HCEC 1CT (cell line): ENCODE measurements at regions not wholly inside any gene's neighbourhood (a gene's known extent, or its start where the extent isn't known, plus 50 kb on each side); places are given as distances from the start of the nearest gene placed in this dataset.
"Not testable (repeated sequence)": the region's sequence is repeated elsewhere in the genome, so short reads cannot be mapped to it uniquely, and the experiment has no call there.

Experiments used
- DNase-seq: peaks from one replicate; pipeline ENCODE4 v3.0.0-alpha.2; 2017

DNA sequence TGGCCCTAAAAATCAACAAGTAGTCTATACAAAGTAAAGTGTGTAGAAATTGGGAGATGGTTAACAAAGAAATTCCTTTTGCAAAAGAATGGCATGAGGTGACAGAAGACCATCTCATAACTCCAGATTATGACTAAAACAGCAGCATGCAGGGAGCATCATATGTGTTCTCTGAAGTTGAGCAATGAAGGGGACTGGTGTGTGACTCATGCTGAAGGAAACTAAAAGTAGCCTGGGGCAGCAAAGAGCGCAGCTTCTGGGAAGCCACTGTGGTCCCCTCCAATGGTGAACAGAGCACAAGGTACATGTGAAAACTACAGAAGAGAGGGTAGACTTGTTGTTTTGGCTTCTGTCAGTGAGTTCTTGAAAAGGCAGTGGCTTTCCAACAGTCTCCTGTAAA, 133.4 kb downstream of the MACC1 start:
- DNase-seq = peak; percentile 85

DNA sequence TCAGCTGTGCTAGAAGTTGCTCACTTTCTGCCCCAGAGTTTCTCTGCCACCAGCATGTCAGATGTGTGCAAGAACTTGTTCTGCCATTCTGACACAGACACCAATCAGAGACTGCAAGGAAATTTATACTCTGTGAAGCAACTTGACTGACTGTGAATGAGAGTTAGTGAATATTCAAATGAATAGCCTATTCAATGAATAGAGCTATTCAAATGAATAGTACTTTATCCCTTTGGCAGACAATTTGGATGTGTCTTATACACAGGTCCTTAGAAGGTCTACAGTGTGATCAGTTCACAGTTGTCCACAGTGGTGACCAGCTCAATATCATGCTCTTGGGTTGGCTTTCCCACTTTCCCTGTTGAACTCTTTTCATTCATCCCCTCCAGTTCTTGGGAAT, 138.1 kb downstream of the MACC1 start:
- no peak for DNase-seq

DNA sequence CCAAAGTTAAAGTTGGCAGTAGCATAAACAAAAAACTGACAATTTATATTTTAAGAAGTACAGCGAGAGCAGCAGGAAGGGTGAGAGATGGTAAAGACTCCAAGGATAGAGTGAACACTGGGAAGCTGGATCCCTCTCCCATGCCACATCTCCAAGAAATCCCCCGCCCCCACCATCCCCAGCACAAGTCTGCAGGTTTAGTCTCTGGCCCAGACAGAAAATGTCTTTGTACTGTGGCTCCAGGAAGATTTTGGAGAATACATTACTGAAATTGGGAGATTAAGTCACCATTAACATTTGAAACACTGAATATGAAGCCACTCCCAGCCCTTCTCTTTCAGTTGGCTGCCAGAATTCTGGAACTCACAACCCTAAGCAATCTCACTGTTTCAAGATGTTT, 140.3 kb downstream of the MACC1 start:
- DNase-seq = no peak

DNA sequence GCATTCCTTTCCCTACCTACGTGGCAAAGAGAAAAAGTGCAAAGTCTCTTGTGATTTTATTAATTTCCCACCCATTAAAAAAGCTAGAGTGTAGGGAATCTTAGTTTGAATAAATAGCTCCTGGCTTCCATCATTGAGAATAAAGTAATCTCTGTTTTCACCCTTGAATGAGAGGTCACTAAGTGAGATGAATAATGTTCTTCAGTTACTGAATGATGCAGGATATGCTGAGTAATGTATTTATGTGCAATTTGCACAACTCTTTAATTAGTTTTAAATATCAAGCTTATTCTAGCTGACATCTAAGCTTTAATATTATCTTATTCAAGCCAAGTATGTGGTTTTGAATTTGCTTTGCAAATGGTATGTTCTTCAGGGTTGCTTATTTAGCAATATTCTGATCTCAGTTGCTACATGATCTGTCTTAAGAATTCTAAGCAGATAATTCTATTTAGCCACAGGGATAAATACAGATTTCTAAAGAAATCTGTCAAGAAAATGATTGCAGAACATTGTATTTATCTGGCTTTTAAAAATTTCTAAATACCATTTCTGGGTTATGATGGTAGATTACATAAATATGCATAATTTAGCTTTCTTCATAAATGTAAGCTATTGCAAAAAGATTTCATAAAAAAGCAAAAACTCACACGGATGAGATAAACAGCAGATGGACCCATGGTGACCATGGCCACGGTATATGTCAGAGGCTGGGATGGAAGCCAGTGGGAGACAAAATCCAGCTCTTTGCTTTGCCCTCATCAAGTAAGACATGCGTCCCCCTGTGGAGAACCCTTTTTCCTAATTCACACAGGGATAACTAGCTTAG, 141.0 kb downstream of the MACC1 start:
- DNase-seq = peak; percentile 1

DNA sequence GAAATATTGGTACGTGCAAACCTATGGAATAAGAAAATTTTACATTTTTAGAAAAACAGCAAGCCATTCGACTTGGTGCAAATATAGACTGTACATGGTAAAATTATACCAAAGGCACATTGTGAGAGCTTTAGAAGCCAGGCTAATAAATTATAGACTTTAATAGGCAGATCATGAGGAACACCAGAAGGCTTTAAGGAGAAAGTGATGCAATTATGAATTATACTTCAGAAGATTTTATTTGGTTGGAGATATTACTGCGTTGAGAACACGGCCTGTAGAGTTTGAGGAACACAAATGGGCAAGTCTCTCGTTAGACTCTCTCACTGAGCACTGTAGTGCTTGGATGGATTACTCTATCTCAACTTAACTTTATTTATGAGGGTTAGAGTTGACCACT, 141.7 kb downstream of the MACC1 start:
- no peak for DNase-seq

DNA sequence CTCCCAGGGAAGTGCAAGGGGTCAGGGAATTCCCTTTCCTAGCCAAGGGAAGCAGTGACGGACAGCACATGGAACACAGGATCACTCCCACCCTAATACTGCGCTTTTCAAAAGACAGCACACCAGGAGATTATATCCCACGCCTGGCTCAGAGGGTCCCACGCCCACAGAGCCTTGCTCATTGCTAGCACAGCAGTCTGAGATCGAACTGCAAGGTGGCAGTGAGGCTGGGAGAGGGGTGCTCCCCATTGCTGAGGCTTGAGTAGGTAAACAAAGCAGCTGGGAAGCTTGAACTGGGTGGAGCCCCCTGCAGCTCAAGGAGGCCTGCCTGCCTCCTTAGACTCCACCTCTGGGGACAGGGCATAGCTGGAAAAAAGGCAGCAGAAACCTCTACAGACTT, 149.2 kb downstream of the MACC1 start:
- not testable (repeated sequence) for DNase-seq

DNA sequence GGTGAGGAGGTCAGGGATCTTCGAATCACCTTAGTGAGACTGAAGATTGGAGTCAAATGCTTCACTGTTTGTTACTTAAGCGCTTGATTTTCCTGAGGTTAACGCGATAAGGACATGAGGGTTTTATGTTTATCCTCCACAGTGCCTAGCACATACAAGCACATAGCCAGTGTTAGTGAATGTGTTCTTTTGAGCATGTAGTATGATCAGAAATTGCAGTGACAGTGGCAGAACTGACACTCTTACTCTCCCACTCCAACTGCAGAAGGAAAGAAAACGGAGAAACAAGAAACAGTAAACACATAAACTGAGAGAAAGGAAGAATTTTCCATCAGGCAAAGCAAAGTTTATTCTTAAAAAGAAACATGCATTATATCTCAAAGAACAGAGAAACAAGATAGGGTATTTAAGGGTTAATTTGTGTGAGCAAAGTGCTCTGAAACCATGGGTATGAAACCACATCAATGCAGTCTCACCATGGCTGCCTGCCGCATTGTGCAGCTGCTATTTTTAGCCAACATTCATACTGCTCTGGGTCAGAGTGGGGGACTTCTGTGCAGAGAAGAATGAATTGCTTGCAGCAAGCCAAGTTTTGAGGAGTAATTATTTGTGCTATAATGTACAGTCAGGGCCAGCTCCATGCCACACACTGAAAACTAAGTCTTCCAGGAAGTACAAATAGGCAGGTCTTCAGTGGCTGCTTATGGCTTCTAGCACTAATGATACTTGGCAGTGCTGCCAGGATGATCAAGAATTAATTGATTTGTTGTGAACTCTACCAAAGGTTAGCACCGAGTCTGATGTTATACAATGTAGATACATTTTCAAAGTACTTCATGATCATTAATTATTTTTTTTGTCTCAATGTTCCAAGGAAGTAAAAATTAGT, 152.0 kb downstream of the MACC1 start:
- DNase-seq = peak; percentile 26

DNA sequence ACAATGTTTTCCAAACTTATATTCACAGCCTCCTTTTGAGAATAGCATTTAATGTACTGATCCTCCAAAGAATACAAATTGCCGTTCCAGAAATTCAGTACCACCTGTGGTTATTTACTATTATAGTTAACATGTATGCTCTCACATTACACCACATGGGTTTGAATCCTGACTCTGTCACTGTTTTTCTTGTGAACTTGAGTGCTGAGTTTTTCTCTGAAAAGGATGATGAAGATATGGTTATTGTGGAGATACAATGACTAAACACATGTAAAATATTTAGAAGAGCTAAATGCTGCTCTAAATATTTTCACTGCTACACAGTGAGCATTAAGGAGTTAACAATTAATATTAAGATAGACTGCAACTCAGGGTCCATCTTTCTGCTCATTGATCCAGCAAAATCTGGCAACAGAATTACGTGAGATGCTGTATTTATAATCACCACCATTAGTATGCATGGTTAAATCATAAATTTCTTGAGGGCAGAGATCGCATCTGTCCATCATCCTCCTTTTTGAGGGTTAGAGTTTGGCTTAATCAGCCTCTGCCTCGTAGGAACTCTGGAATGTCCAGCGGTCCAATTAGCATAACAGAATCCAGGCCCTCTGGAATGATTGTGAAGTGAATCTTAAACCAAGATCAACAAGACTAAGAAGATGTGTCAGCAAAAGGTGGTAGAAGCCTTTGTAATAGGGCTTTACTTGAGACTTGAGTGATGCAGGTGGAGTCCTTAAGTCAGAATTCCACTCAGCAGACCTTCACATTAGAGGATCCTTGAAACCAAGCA, 152.8 kb downstream of the MACC1 start:
- DNase-seq = peak; percentile 54

DNA sequence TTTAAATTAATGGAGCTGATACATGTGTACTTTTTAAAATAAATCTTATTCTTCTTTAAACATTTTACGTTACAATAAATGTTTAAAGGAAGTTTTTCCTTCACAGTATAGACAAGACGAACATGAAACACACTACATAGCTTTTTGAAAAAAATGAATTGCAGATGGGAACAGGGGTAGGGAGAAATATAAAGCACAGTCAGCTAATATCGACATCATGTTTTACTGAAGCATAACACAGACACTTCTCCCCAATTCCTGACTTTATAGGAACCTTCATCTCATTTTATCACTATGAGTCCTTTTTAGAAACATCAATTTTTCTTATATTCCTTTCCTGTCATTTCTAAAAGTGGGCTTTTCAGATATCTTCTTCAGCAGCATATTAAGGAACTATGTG, 153.5 kb downstream of the MACC1 start:
- DNase-seq = no peak

DNA sequence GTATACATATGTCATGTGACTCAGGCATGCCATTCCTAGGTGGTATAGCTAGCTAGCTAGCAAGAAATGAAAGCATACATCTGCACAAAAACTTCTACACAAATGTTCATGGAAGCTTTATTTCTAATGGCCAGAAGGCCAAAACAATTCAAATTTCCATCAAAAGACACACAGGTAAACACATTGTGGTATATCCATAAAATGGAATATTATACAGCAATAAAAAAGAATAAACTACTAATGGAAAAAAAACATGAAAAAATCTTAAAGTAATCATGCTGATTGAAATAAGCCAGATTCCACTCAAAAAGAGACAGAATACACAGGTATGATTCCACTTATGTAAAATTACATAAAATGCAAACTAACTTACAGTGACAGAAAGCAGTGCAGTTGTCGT, 154.3 kb downstream of the MACC1 start:
- no peak for DNase-seq

DNA sequence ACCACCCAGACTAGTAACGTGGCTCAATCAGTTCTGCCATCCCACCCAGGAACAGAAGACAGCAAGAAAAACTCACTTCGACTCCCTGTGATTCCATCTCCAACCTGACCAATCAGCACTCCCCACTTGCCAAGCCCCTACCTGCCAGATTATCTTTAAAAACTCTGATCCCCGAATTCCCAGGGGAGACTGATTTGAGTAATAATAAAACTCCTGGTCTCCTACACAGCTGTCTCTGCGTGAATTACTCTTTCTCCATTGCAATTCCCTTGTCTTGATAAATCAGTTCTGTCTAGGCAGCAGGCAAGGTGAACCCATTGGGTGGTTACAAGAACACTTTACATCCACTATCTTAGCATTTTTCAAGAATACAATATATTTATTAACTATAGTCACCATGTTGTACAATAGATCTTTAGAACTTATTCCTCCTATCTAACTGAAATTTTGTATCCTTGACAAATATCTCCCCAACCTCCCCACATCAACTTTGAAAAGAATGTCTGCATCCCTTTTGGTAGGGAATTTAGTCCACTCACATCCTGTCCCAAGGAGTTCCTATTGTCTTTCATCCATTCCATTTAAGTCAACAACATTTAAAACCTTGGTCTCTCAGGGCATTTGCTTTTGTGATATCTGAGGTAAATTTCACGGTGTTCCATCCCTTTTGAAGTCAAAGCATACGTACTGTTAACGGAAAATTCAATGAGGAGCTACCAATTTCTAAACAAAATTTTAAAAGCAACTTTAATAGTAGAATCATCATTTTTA, 163.7 kb downstream of the MACC1 start:
- no peak for DNase-seq

DNA sequence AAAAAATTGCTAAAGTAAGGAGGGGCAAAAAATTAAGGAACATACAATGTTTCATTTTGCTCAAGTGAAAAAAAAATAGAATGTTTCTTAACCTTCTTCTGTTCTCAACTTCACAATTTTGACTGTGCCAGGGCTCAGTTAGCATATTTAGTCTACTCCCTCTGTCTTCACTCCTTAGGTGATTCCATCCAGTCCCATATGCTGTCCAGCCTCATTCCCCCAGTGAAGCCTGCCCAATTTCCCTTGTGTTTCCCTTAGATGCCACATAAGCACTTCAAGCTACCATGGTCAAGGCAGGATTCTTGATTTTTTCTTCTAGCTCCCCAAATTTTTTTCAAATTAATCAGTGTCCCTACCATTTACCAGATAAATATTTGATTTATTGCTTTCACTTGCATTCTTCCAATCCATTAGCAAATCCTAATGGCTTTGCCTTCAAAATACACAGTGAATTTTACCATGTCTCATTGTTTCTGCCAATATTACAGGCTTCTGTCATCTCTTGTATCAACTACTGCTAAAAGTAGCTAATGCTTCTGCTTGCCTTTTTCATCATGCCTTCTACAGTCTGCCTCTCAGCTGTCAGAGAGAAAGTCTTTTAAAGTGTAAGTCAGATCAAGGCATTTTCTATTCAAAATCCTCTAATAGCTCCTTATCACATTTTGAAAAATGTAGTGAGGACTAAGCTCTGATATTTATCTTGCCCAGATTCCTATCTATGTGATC, 166.8 kb downstream of the MACC1 start:
- no peak for DNase-seq

DNA sequence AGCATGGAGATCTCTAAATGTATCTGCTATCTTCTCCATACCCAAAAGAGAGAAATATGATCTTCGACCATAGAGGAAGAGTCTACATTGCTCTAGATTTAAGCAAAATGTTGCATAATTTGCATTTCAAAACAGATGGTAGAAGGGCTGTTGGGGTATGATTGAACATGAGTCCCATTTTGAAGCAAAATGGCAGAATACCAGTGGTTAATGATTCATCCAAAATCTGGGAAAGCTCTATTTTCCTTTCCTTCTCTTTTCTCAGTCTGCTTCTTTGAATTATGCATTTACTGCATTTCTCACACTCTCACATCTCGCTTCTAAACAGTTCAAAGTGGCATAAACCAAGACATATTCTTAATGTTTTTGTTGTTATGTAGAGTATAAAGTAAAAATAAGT, 178.5 kb downstream of the MACC1 start:
- DNase-seq = no peak

DNA sequence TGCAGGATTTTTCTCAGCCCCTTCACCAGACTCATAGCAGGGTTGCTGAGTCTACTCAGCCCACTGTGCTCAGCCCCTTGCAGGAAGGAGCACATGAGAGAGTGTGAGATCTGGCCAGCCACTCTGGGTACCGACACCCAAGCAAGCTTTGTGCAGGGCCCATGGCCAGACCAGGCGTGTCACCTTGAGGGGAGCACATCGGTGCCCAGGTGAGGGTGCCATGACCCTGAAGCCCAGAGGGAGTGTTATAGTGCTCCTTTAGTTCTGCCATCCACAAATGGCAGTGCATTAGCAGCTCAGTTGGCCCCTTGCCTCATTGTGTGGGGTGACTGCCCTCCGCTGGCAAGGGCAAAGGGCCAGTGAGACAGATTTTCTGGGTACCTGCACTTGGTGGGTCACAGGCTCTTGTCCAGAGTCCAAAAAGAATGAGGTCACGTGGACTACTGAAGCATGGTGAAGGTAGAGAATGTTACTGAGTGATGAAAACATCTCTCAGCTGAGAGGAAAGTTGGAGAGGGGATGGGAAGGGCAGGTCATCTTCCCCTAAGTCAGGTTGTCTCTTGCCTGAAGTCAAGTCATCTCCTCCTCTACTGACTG, 181.8 kb downstream of the MACC1 start:
- no peak for DNase-seq

DNA sequence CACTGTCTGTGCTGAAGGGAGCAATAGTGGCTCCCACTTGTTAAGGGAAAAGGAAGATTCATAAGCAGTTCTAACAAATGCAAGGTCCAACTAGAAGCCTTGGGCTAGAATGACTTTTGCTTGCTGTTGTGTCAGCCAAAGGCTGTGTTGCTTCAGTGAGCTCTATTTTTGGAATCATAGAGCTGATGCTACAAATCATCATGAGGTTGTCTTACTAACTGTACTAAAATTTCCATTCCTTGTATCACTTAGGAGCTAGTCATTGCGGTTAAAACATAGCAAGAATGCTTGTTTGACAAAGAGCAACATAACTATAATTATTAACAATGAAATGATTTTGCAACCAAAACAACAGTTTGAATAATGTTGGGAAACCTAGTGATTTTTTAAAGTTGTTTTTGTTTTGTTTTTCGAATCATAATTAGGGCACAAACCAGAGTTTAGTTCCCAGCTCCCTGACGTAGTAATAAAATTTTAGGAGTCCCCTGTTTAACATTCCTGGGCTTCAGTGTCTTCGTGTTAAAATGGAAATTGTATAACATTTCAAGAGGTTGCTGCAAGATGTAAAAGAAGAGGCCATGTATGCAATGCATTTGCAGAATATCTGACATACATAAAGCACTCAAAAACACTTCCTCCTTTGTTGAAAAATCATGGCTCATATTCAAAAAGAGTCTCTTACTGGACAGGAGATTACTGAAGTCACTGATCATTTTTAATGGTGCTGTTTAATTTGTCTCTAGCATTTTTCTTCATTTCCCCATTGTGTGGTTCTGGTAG, 183.4 kb downstream of the MACC1 start:
- peak; percentile 98 for DNase-seq

DNA sequence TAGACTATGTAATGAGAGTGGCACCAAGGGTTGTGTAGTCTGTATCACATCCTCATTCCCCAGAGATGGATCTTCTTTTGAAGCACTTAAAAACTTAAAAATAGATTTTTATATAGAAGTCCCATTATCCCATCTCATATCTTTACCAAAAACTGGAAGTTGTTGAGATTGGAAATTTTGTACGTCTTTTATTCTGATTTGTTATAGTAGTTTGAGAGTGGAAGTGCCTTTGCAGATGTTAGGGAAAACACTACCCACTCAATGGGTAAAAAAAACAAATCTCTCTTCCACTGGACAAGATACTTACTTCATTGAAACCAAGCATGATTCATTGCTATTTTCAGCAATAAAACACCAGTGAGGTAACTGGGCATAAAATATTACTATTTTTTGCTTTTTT, 184.4 kb downstream of the MACC1 start:
- peak; percentile 10 for DNase-seq

DNA sequence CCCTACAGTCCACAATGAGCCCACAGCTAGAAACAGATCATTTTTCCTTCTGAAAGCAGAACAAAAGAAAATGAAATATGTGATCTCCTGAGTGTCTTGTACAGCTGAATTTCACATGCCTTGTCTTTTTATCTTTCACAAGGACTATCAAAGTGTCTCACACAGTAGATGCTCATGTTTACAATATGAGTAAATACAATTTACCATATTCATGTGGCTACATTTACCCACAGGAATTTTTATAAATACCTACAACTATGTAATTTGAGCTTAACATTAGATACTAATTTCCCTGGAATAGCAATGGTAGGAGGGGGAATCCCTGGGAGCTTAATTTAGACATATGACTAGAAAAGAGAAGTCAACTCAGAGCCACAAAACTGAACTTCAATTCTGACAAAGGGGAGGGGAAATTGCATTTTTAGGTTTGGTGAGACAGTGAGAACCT, 186.2 kb downstream of the MACC1 start:
- peak; percentile 92 for DNase-seq

DNA sequence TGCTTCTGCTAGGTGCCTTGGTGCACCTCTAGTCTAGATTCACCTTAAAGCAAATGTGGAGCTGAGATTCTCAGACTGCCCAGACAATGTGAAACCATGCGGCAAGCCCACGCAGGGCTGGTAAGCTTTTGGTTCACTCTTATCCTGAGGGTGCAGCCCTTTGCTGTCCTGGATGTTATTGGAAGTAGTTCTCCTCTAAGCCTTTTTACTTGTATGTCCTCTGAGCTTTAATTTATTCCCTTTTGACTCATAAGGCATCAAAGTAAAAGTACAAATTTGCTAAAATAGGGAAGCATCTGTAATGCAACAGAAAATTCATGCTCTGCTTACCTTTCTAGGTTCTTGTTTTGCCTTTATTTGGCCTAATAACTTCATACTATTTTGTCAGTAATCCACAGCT, 186.8 kb downstream of the MACC1 start:
- no peak for DNase-seq

DNA sequence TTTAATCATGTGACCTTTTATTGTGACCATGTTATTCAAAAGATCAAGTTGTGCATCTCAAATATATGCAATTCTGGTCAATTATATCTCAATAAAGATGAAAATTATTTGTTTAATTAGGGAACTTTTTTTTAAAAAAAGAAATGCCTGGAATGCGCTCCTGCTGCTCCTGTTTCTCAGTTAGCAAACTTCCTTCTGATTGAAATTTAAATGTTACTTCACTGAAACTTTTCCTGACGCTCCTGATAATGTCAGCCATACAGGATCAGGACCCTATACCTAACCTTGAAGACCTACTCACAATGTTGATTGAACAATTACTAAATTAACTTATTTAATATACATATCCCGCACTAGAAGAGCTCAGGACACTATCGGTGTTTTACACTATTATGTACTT, 190.4 kb downstream of the MACC1 start:
- DNase-seq = no peak

DNA sequence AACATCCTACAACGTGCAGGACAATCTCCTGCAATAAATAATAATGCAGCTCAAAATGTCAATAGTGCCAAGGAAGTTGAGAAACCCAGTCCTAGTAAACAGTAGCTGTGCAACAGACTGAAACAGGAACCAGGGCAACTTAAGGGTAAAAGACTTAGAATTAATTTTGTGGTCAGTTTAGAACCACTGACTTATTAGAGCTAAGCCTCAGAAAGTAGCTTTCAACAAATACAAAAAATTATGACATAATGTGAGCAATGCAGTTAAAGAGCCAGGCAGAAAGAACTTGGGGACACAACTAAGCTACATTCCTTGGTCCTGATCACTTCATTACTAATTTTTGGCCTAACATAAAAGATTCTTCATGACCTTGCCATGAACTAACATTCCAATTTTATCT, 195.4 kb downstream of the MACC1 start:
- no peak for DNase-seq

DNA sequence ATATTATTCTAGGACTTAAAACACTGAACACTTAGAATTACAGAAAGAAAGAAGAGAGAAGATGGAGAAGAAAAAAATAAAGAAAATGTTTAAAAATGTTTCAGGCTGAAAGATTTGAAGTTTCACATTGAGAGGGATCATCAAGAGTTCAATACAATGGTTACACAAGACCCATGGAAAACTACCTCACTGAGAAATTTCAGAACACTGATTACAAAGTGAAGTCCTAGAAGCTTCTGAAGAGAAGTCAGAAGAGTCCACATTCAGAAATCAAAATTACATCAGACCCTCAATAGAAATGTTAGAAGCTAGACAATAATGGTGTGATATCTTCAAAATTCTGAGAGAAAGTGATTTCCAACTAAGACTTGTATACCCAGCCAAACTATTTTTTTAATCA, 196.1 kb downstream of the MACC1 start:
- no peak for DNase-seq
